Epithelial cell of proximal tubule (primary cell): ENCODE measurements at regions not wholly inside any gene's neighbourhood (a gene's known extent, or its start where the extent isn't known, plus 50 kb on each side); places are given as distances from the start of the nearest gene placed in this dataset.

Experiments used
- DNase-seq: peaks from one replicate; pipeline ENCODE4 v3.0.0-alpha.2; 2011; ENCODE audit warnings: low read depth
- H3K4me3 ChIP-seq: 2 replicates; pipeline ENCODE4 v1.5.1; 2011; ENCODE audit warnings: low read depth, mild to moderate bottlenecking, low read length
- TF ChIP-seq, protein P1 (sequence below): conservative IDR thresholded peaks from 2 replicates; pipeline ENCODE4 v1.5.1; 2012; ENCODE audit warnings: low read depth, mild to moderate bottlenecking, low read length

DNA sequence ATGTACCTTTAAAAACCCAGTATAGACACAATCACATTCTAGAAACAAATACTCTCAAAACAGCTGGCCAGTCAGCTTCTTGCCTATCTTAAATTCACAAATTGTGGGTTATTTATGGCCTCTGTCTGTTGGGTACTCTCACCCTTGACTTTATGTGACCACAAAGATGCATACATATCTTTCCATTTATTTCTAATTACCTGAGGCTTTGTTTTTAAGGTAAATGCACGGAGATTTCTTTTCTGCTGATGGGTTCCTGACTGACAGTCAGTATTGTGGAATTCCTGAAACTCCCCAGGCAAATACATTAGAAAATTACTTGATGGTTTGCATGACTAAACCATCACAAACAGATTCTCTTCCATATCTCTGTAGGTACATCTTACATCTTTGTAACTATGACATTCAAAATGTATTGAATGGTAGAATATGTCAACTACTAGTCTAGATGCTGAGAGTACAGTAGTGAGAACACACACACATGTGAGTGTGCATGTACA lies 107.7 kb downstream of the EDEM1 start:
- DNase-seq, result no peak
- H3K4me3 ChIP-seq, result no peak overlapping the region
- TF ChIP-seq, protein P1, sequence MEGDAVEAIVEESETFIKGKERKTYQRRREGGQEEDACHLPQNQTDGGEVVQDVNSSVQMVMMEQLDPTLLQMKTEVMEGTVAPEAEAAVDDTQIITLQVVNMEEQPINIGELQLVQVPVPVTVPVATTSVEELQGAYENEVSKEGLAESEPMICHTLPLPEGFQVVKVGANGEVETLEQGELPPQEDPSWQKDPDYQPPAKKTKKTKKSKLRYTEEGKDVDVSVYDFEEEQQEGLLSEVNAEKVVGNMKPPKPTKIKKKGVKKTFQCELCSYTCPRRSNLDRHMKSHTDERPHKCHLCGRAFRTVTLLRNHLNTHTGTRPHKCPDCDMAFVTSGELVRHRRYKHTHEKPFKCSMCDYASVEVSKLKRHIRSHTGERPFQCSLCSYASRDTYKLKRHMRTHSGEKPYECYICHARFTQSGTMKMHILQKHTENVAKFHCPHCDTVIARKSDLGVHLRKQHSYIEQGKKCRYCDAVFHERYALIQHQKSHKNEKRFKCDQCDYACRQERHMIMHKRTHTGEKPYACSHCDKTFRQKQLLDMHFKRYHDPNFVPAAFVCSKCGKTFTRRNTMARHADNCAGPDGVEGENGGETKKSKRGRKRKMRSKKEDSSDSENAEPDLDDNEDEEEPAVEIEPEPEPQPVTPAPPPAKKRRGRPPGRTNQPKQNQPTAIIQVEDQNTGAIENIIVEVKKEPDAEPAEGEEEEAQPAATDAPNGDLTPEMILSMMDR, result no peak

DNA sequence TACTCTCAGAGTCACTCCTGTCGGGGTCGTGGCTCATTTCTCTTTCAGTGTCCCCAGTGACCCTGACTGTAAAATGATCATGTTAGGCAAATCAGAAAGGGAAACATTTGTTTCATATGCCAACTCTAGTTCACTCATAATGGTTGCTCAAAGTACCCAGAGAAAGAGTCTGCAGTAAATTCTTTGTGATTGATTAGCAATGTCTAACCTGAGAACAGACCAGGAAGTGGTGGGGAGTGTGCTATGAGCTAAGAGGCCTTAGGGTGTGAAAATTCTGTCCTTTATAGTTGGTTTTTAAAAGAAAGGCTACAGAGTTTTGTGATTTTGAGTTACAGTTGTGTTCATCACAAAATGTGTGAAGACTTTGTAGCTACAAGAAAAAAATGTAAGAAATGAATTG lies 108.9 kb downstream of the EDEM1 start:
- TF ChIP-seq, protein P1, result no peak
- no peak for DNase-seq
- H3K4me3 ChIP-seq, result no peak overlapping the region

DNA sequence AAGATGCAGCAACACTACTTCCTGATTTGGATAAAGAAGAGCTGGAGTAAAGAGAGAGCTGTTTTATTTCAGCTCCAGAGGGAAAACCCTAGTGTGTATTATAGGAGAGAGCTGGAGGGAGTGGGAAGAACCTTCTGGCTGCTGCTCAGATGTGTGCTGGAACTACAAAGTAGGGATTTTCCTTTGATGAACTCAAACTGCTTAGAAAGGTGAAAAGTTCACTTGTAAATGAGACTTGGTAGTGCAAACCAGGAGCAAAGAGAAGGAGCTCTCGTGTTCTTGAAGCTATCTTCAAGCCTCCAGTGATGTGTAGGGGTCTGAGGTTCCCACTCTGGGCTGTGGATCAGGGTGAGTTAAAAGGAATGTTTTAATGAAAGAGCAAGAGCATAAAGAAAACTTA lies 110.4 kb downstream of the EDEM1 start:
- no peak for DNase-seq
- TF ChIP-seq, protein P1, result no peak
- no peak overlapping the region for H3K4me3 ChIP-seq

DNA sequence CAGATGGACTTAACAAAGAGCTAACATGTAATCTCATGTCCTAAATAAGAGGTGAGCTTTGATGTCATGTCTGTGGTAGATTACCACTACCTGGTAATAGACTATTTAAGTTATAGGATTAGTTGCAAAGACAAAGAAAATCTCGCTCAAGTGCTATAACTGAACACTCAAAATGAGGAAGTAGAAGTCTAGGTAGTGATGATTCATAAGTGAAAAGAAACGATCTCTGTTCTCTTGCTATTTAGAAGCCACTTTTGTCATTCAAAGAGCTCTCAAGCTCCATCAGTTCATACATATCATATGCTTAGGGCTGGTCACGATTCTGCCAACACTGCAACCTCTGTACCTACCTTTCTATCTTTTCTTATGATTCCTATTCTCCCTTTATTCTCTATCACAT lies 110.9 kb downstream of the EDEM1 start:
- no peak overlapping the region for H3K4me3 ChIP-seq
- no peak for DNase-seq
- TF ChIP-seq, protein P1, result no peak

DNA sequence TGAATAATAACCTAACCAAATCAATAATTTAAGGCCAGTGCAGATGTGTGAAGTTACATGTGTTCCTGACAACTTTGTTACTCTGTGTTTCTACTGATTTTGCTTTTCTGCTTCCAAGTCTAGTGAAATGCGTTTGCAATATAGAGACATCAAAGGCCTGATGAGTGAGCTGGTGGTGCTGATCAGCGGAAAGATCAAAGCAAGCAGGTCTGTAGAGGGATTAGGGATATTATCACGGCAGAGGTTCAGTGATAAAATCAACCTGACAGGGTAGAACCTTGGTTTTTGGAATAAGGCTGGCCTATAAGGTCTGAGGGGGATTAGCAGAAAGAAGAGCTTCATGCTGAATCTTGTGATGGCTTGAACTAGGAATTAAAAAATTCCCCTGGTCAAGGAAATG lies 111.7 kb downstream of the EDEM1 start:
- no peak for DNase-seq
- TF ChIP-seq, protein P1, result no peak
- H3K4me3 ChIP-seq, result no peak overlapping the region

DNA sequence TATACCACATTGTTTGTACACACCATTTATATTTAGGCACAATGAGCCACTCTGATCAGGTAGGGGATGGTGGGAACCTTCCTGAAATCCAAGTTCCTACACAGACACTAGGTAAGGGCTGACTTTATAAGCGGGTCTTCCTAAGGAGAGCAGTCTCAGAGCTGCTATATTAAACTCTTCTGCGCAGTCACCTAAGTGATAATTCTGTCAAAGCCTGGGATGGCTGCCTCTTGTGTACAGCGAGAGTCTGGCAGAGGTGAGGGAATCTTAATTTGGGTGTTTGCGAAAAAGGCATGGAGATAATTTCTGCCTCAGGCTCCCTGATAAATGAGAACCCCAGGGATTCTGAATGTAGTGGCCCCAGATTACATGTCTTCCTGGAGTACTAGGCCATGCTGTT lies 113.1 kb downstream of the EDEM1 start:
- TF ChIP-seq, protein P1, result no peak
- DNase-seq, result no peak
- H3K4me3 ChIP-seq, result no peak overlapping the region

DNA sequence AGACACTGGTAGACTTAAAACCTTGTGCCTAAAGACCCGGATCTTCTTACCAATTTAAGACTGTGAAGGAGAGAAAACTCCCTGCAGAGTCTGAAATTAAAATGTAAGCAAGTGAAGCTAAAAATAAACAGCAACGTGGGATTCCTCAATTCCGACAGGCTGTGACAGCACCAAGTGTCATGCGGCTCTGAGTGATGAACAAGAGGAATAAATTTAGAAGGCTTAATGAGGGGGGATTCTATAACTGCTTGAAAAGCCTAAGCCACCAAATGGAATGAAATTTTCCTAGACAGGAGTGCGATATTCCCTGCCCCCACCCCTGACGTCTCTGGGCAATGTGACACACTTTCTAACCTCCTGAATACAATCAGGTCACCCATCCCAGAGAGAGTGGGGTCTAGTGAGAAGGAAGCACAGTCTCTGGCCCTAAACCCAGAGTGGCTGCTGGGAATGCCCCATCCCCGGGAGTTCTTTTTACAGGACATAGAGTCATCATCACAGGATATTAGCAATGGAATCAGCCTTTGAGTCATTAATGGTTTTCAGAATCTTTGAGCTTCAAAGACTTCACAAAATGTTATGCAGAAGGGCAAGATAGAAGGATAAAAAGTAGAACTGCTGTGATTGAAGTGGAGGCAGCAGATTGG lies 114.3 kb downstream of the EDEM1 start:
- no peak for DNase-seq

More for the DNA sequence above, 114.3 kb downstream of the EDEM1 start:
- no peak overlapping the region for H3K4me3 ChIP-seq
- TF ChIP-seq, protein P1, result no peak
